ENCODE measurements at regions not wholly inside any gene's neighbourhood (a gene's known extent, or its start where the extent isn't known, plus 50 kb on each side); places are given as distances from the start of the nearest gene placed in this dataset.

GRCh38 chr14:101502761-101503392 is 58.4 kb upstream of the DIO3 start:
- TF ChIP-seq, protein P1, sequence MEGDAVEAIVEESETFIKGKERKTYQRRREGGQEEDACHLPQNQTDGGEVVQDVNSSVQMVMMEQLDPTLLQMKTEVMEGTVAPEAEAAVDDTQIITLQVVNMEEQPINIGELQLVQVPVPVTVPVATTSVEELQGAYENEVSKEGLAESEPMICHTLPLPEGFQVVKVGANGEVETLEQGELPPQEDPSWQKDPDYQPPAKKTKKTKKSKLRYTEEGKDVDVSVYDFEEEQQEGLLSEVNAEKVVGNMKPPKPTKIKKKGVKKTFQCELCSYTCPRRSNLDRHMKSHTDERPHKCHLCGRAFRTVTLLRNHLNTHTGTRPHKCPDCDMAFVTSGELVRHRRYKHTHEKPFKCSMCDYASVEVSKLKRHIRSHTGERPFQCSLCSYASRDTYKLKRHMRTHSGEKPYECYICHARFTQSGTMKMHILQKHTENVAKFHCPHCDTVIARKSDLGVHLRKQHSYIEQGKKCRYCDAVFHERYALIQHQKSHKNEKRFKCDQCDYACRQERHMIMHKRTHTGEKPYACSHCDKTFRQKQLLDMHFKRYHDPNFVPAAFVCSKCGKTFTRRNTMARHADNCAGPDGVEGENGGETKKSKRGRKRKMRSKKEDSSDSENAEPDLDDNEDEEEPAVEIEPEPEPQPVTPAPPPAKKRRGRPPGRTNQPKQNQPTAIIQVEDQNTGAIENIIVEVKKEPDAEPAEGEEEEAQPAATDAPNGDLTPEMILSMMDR (IDR thresholded peaks at IDR 0.05; ENCODE audit: insufficient read depth, low read depth, low read length): no peak
- H3K4me3 ChIP-seq (ENCODE audit: low read depth, low read length): no peak overlapping the region
- no peak for DNase-seq (ENCODE audit: low read depth)

- TF ChIP-seq, protein P1 (IDR thresholded peaks at IDR 0.05; ENCODE audit: insufficient read depth, low read depth, low read length): no peak
- no peak overlapping the region for H3K4me3 ChIP-seq (ENCODE audit: low read depth, low read length)
- no peak for DNase-seq (ENCODE audit: low read depth)
Measured at GRCh38 chr14:101503431-101504095, 57.7 kb upstream of the DIO3 start.

DNA sequence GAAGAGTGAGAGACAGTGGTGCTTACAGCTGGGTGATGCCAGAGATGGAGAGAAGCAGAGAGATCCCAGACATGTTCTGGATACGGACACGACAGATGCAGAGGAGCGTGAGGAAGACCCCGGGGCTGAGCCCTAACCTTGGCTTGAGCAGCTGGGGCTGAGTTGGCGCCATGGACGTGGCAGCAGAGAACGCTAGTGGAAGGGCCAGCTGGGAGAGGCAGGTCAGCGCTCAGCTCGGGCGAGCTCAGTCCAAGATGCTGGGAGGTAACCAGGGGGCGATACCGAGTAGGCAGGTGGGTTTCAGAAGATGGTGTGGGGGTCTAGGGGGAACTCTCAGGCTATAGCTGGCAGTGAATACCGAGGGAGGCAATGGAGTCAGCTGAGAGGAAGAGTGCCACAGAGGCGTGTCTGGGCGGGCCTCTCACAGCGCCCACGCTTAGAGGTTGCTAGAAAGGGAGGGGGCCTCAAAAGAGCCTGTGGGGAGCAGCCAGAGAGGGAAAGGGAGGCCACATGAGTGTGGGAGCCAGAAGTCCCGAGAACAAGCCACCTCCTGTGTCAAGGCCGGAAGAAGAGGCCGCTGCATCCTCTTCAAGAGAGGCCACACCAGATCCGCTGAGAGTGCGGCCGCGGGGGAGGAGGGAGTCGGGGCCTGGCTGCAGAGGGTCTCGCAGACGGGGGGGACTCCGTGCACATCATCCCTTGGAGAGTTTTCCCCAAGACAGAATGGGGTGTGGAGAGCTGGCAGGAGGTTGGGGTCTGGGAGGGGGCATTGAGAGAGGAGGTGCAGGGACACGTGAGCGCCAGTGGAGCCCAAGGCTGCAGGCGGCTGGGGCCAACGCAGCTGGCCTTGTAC is 57.0 kb upstream of the DIO3 start:
- TF ChIP-seq, protein P1 (IDR thresholded peaks at IDR 0.05; ENCODE audit: insufficient read depth, low read depth, low read length): no peak
- DNase-seq (ENCODE audit: low read depth): no peak
- no peak overlapping the region for H3K4me3 ChIP-seq (ENCODE audit: low read depth, low read length)

DNA sequence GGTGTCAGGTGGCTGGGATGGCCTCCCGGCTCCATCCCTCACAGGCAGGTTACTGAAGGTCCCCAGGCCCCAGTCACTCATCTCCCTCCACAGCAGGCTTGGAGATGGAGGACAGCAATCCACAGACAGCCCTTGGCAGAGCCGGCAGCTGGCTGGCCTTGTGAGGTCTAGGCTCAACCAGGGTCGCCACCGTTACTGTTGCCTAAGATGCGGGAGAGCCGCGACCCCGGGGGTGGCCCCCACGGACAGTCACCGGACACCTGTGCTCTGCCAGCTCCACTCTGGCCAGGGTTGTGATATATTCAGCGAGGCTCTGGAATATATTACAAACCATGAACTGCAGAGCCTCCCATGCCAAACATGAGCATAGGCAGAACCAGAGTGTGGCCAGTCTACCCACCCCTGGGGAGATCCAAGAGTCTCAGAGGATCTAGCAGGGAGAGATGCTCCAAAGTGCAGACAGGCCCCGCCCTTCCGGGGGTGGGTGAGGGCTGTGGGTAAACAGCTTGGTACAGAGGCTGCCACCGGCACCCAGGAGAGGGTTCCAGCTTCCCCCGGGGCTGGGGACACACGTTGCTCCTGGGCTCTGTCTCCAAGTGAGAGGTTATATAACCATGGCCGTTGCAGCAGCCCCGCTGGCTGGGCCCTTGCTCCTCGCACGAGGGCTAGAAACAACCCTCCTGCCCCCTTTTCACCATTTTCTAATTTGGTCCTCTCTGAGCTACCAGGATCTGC is 55.9 kb upstream of the DIO3 start:
- DNase-seq (ENCODE audit: low read depth): no peak
- no peak overlapping the region for H3K4me3 ChIP-seq (ENCODE audit: low read depth, low read length)
- TF ChIP-seq, protein P1 (IDR thresholded peaks at IDR 0.05; ENCODE audit: insufficient read depth, low read depth, low read length): no peak

GRCh38 chr14:101506211-101506925 is 54.9 kb upstream of the DIO3 start:
- TF ChIP-seq, protein P1 (IDR thresholded peaks at IDR 0.05; ENCODE audit: insufficient read depth, low read depth, low read length): no peak
- DNase-seq (ENCODE audit: low read depth): no peak
- H3K4me3 ChIP-seq (ENCODE audit: low read depth, low read length): no peak overlapping the region
